Lung (tissue), 11 donors: ENCODE measurements at regions not wholly inside any gene's neighbourhood (a gene's known extent, or its start where the extent isn't known, plus 50 kb on each side); places are given as distances from the start of the nearest gene placed in this dataset.
"Not testable (repeated sequence)": the region's sequence is repeated elsewhere in the genome, so short reads cannot be mapped to it uniquely, and the experiment has no call there.

Experiments
- ATAC-seq: fragments of 200-7000 bp; cut with Tn5 transposase; one replicate; pipeline ENCODE4 v1.9.1; 2020; ENCODE audit warnings: moderate number of reproducible peaks; ENCODE audit not compliant: insufficient read depth, low FRiP score
- DNase-seq, 3 donors: peaks; one replicate each; pipeline ENCODE4 v3.0.0-alpha.2; 2013 to 2017
- H3K27ac ChIP-seq, 2 donors: one replicate each; pipeline ENCODE4 v1.5.1; 2013; ENCODE audit warnings: mild to moderate bottlenecking in 2 of 2, moderate library complexity in 2 of 2, control low read depth in 1 of 2, inconsistent platforms in 1 of 2, low read depth in 1 of 2, low read length in 1 of 2
- H3K27me3 ChIP-seq, 3 donors: one replicate each; pipeline ENCODE4 v1.5.1; 2013; ENCODE audit warnings: low read length in 2 of 3; ENCODE audit not compliant: control insufficient read depth in 3 of 3, insufficient read depth in 3 of 3
- H3K36me3 ChIP-seq, 4 donors: one replicate each; pipeline ENCODE4 v1.5.1; 2013; ENCODE audit warnings: low read length in 4 of 4, mild to moderate bottlenecking in 1 of 4, moderate library complexity in 1 of 4; ENCODE audit not compliant: control insufficient read depth in 4 of 4, insufficient read depth in 4 of 4
- H3K4me1 ChIP-seq, 5 donors: one replicate each; pipeline ENCODE4 v1.5.1; 2013; ENCODE audit warnings: low read length in 5 of 5, mild to moderate bottlenecking in 2 of 5, moderate library complexity in 1 of 5; ENCODE audit not compliant: control insufficient read depth in 5 of 5, insufficient read depth in 5 of 5
- H3K4me3 ChIP-seq: one replicate; pipeline ENCODE4 v1.5.1; 2013; ENCODE audit warnings: mild to moderate bottlenecking, control low read depth, moderate library complexity
- H3K9ac ChIP-seq, 2 donors: one replicate each; pipeline ENCODE4 v1.5.1; 2013; ENCODE audit warnings: low read length in 2 of 2, control low read depth in 1 of 2; ENCODE audit not compliant: insufficient read depth in 1 of 2
- H3K9me3 ChIP-seq, 4 donors: one replicate each; pipeline ENCODE4 v1.5.1; 2013; ENCODE audit warnings: low read length in 3 of 4, mild to moderate bottlenecking in 1 of 4, moderate library complexity in 1 of 4; ENCODE audit not compliant: control insufficient read depth in 4 of 4, insufficient read depth in 3 of 4
- CTCF ChIP-seq: IDR thresholded peaks from 2 replicates; pipeline ENCODE4 v1.5.1; 2012; ENCODE audit warnings: mild to moderate bottlenecking; ENCODE audit errors: control extremely low read depth, extremely low read depth
- WGBS, 2 donors: extraction: QIAGEN DNeasy Blood & Tissue Kit; methylation state at CpG; one replicate each; pipeline ENCODE4 v1.1.7; 2013; 5-methylcytosine and 5-hydroxymethylcytosine counted together
- donor health status: control.
- donor health status: control.
- donor health status: Bipolar disorder and iron deficiency.
- donor health status: healthy.
- donor health status: DM: yes; HTN: yes; CAD: no.

- WGBS, 2 donors, result 81 to 91% methylated on average over 3 of the region's 3 CpGs
- Histone ChIP-seq H3K4me3 (no peak overlapping the region), H3K27ac (peak overlapping the region; percentile 33 to 59), H3K27me3 (no peaks in the 10 kb centered on the region), H3K4me1 (no peaks in the 10 kb centered on the region), H3K9ac (no peak overlapping the region), H3K36me3 (no peaks in the 10 kb centered on the region), H3K9me3 (no peaks in the 10 kb centered on the region)
- DNase-seq (no peak), ATAC-seq (no peak)
- TF ChIP-seq CTCF, result no peak
Measured at GRCh38 chr6:113019176-113019575, 672.0 kb downstream of the RFPL4B start.

GRCh38 chr6:113027780-113028179 lies 680.6 kb downstream of the RFPL4B start:
- ATAC-seq, result no peak
- DNase-seq, result no peak
- Histone ChIP-seq H3K36me3 (no peaks in the 10 kb centered on the region), H3K27ac (no peak overlapping the region), H3K27me3 (no peaks in the 10 kb centered on the region), H3K9ac (no peak overlapping the region), H3K4me1 (no peaks in the 10 kb centered on the region), H3K4me3 (no peak overlapping the region), H3K9me3 (no peaks in the 10 kb centered on the region)
- TF ChIP-seq CTCF, result no peak
- 93 to 94% methylated on average over 1 of the region's 1 CpG for WGBS, 2 donors

- H3K4me3 ChIP-seq, H3K9me3 ChIP-seq, ATAC-seq, H3K27me3 ChIP-seq, H3K4me1 ChIP-seq, DNase-seq, H3K9ac ChIP-seq, H3K36me3 ChIP-seq, H3K27ac ChIP-seq: not testable (repeated sequence)
- 70 to 88% methylated on average over 2 of the region's 2 CpGs for whole genome bisulfite sequencing, 2 donors
Measured at GRCh38 chr6:113029161-113029560, 682.0 kb downstream of the RFPL4B start.

- Histone ChIP-seq H3K27ac (no peak overlapping the region), H3K9me3 (no peaks in the 10 kb centered on the region), H3K4me1 (no peaks in the 10 kb centered on the region), H3K4me3 (no peak overlapping the region), H3K9ac (no peak overlapping the region), H3K36me3 (no peaks in the 10 kb centered on the region), H3K27me3 (no peaks in the 10 kb centered on the region)
- 69 to 75% methylated on average over 3 of the region's 3 CpGs for WGBS, 2 donors
- DNase-seq, result no peak
- no peak for TF ChIP-seq CTCF
- no peak for ATAC-seq
Measured at GRCh38 chr6:113031591-113032238, 684.6 kb downstream of the RFPL4B start.
